ENCODE measurements at regions not wholly inside any gene's neighbourhood (a gene's known extent, or its start where the extent isn't known, plus 50 kb on each side); places are given as distances from the start of the nearest gene placed in this dataset.

DNA sequence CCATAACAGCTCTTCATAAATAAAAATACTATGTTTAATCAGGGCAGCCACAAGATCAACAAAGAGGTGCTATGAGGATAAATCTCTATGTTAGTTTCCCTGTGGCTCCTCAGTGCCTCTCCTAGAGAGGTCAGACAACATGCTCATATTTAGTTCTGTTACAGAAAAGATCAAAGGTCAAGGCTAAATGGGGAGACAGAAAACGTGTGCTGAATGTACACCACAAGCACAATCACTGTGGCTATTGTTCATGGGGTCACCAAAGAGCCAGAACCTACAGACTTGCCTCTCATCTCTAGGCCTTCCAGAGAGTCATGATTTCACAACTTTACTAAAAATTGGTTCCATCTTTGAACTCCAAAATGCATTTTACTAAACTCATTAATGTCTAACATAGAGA is 409.8 kb downstream of the HACE1 start:
- no peak for TF ChIP-seq EZH2phosphoT487 (IDR thresholded peaks at IDR 0.05; ENCODE audit: low read depth)
- TF ChIP-seq, protein P1, sequence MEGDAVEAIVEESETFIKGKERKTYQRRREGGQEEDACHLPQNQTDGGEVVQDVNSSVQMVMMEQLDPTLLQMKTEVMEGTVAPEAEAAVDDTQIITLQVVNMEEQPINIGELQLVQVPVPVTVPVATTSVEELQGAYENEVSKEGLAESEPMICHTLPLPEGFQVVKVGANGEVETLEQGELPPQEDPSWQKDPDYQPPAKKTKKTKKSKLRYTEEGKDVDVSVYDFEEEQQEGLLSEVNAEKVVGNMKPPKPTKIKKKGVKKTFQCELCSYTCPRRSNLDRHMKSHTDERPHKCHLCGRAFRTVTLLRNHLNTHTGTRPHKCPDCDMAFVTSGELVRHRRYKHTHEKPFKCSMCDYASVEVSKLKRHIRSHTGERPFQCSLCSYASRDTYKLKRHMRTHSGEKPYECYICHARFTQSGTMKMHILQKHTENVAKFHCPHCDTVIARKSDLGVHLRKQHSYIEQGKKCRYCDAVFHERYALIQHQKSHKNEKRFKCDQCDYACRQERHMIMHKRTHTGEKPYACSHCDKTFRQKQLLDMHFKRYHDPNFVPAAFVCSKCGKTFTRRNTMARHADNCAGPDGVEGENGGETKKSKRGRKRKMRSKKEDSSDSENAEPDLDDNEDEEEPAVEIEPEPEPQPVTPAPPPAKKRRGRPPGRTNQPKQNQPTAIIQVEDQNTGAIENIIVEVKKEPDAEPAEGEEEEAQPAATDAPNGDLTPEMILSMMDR (IDR thresholded peaks at IDR 0.05; ENCODE audit: low read depth, low read length) = no peak
